LNCaP clone FGC (cell line): ENCODE measurements at regions not wholly inside any gene's neighbourhood (a gene's known extent, or its start where the extent isn't known, plus 50 kb on each side); places are given as distances from the start of the nearest gene placed in this dataset.
"Not testable (repeated sequence)": the region's sequence is repeated elsewhere in the genome, so short reads cannot be mapped to it uniquely, and the experiment has no call there.

ENCODE experiments used
- DNase-seq: peaks from one replicate; pipeline ENCODE4 v3.0.0-alpha.2; 2011; ENCODE audit warnings: low read depth
- H3K4me3 ChIP-seq: 2 replicates; pipeline ENCODE4 v1.5.1; 2011; ENCODE audit warnings: mild to moderate bottlenecking, low read depth, low read length, control low read depth
- CTCF ChIP-seq: IDR thresholded peaks from 2 replicates; pipeline ENCODE4 v1.5.1; 2012; ENCODE audit warnings: mild to moderate bottlenecking; ENCODE audit not compliant: control insufficient read depth, insufficient read depth; ENCODE audit errors: extremely low read depth

DNA sequence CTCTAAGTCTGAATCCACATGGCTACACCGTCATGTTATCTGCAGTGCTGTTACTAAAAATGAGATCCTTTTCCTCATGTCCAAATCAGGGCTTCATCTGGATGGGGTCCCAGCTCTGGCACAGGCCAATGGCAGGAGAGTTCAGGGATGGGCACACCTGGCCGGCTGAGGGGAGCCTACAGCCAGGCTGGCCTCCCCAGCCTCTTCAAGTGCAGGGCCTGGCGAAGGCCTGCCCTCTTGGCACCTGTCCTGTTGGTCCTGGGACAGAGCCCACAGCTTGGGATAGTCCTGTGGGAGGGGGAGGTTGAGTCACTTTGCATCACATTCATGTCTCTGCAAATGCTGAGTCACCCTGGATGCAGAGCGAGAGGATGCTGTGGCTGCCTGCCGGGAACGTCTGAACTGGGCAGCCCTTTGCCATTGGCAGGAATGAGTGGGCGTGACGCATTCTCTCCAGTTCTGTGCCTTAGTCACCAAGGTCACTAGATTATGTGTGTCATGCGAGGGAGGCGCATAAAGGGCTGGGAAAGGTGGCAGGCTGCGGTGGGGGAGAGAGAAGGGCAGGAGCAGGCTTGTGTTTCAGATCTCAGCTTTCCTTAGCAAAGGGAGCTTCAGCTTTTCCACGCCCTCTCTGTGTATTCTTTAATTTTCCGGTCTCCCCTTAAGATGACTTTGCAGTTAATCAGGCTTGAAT lies 223.2 kb upstream of the ECI2 start:
- no peak overlapping the region for H3K4me3 ChIP-seq
- DNase-seq = no peak

GRCh38 chr6:4357660-4358152 lies 222.3 kb upstream of the ECI2 start:
- DNase-seq = not testable (repeated sequence)

More for the DNA sequence above, 223.2 kb upstream of the ECI2 start:
- TF ChIP-seq CTCF = no peak

DNA sequence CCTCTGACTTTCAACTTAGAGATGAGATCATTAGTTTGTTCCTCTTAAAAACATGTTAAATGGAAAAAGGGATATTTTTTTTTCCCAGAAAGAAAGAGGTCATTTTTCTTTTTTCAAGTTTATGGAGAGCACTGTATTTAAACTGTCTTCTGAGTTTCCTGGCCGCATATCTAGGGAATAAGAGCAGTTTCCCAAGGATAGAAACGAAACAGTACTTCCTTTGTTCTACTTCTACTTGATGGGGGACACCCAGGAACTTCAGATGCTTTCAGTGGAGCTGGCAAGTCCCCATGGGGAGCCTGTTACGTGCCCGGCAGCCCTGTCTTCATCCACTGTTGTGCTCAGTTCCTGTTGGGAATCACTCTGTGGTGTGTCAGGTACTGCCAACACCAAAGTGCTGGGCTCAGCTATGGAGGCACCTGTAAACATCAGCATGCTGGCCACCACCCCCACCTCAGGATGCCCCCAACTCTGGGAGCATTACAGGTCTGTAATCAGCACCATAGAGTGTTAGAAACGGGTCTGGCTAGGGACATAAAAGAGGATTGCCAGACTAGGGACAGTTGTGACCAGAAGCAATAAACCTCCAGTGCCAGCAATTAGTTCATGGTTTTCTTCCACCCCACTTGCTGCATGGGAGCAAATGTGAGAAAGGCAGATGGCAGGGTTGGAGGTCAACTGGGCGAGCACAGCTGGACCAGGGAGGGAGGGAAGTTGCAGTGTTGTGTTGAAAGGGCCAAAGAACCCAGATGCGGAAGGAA lies 221.7 kb upstream of the ECI2 start:
- TF ChIP-seq CTCF = no peak
- DNase-seq = no peak
- no peak overlapping the region for H3K4me3 ChIP-seq

More at GRCh38 chr6:4357660-4358152, 222.3 kb upstream of the ECI2 start:
- H3K4me3 ChIP-seq = not testable (repeated sequence)

DNA sequence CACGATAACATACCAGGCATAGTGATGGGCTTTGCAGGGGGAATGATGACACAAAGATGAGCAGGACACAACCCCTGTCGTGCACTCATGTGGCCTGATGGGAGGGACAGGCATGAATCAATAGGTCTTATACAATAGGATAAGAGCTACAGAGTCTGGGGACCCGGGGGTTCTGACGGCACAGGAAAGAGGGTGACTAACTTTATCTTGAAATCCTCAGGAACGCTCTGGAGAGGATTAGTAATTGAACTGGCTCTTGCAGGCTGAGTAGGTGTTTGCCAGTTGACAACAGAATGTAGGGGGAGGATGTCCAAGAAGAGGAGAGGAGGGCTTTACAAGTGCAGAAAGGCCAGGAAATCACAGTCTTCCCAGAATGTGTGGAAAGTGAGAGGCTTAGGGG lies 219.9 kb upstream of the ECI2 start:
- H3K4me3 ChIP-seq = no peak overlapping the region
- DNase-seq = no peak
- no peak for TF ChIP-seq CTCF

- no peak for DNase-seq
- no peak for TF ChIP-seq CTCF
- H3K4me3 ChIP-seq = no peak overlapping the region
Measured at GRCh38 chr6:4354181-4354580, 218.8 kb upstream of the ECI2 start.

DNA sequence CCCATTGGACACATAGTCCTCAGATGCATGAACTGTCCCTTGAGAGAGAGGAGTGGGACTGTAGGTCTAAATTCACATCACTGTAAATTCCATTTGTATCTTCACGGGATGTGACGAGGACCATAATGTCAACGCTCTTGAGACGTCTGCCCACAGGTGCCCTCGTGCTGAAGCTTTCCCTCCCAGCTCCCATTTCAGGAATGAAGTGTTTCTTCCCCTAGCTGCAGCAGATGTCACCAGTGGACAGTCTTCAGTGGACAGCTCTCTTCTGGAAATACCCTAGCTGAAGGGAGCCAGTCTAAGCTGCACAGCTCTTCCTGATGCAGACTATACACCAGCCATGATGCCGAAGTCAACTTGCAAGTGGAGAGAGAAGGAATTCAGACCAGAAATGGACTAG lies 217.4 kb upstream of the ECI2 start:
- H3K4me3 ChIP-seq = no peak overlapping the region
- no peak for DNase-seq
- TF ChIP-seq CTCF = no peak

DNA sequence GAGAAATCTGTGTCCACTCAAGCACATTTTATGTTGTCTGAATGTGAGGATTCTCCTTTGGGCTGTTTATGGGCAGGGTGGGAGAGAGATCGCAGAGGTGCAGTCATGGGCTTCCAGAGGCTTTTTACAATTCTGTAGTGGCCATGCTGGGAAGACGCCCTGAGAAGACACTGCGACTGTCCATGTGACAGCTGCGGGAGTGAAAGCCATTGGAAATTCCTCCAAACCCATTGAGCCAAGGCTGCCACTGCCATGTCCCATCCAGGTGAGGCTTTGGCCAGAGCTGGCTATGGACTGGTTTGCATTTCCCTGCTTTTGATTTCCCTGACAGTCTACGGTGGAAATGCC lies 216.9 kb upstream of the ECI2 start:
- no peak for TF ChIP-seq CTCF
- no peak for DNase-seq
- H3K4me3 ChIP-seq = no peak overlapping the region
